MM.1S (cell line): ENCODE measurements at regions not wholly inside any gene's neighbourhood (a gene's known extent, or its start where the extent isn't known, plus 50 kb on each side); places are given as distances from the start of the nearest gene placed in this dataset.

Experiments
- CTCF ChIP-seq: fragments of 300-600 bp; sonication (generic); IDR thresholded peaks from 2 replicates; pipeline ENCODE4 v1.5.1; 2016; ENCODE audit warnings: antibody characterized with exemption, low read length, mixed read lengths
- EZH2phosphoT487 ChIP-seq: fragments of 300-600 bp; sonication (generic); IDR thresholded peaks from 2 replicates; pipeline ENCODE4 v1.6.1; 2018; ENCODE audit warnings: antibody characterized with exemption, low read length

DNA sequence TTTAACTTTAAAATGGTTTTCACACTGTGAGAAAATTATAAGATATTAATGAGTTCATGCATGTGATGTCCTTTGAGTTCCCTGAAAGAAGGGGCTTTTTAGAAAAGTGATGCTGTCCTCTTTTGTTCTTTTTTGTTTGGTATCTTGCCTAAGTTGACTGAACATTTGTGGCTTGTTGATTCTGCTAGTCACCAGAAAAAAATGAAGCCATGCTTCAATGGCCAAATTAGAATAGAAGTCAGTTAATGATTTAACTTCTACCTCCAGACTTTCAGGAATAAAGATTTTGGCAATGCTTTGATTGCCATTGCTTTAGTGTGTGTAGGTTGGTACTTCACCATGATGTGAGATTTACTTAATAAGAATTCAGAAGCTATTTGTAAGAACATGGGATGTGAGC is 260.6 kb upstream of the NECTIN3 start:
- TF ChIP-seq CTCF, result no peak
- no peak for TF ChIP-seq EZH2phosphoT487
